ENCODE measurements at regions not wholly inside any gene's neighbourhood (a gene's known extent, or its start where the extent isn't known, plus 50 kb on each side); places are given as distances from the start of the nearest gene placed in this dataset.

DNA sequence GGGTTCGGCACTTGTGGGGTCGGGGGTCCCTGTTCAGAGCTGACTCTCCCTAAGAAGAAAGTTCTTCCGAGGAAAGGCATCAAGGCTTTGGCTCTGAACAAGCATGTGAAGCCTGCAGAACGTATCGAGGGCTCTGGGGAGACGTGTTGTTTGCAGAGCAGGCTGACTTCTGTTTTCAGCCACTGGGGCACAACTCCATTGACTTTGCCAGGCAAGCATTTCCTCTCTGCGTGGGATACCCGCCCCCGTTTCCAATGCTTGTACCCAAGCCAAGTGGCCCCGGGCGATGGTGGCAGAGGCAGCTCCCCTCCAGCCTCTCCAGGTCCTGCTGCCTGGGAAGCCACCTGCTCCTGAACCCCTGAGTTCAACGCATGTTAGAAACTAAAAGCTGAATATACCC lies 255.7 kb downstream of the RBFOX3 start:
- TF ChIP-seq CTCF (IDR thresholded peaks at IDR 0.05) (no peak), POLR2A (IDR thresholded peaks at IDR 0.05) (no peak)
